ENCODE measurements at regions not wholly inside any gene's neighbourhood (a gene's known extent, or its start where the extent isn't known, plus 50 kb on each side); places are given as distances from the start of the nearest gene placed in this dataset.

GRCh38 chr2:226031647-226032501, 632.4 kb downstream of the NYAP2 start (continued):
- TF ChIP-seq TEAD3 (CRISPR knock-in tag; optimal IDR thresholded peaks at IDR 0.05; ENCODE audit: borderline replicate concordance) (peak; percentile 20), ZNF546 (CRISPR knock-in tag; conservative IDR thresholded peaks at IDR 0.05) (0 out of 2 replicates have a peak, but pooled peaks have one; percentile 8), NFIC (IDR thresholded peaks at IDR 0.05; ENCODE audit: low read length) (peak; percentile 79; the same call in 1 of the 2 replicates), ARID2 (CRISPR knock-in tag; IDR thresholded peaks at IDR 0.05; ENCODE audit: borderline replicate concordance) (0 out of 2 replicates have a peak, but pooled peaks have one; percentile 66), GABPA (IDR thresholded peaks at IDR 0.05; ENCODE audit: low read depth, low read length) (no peak), GABPA (CRISPR knock-in tag; IDR thresholded peaks at IDR 0.05; ENCODE audit: low read depth) (peak; percentile 38; the same call in 1 of the 2 replicates), DPF2 (CRISPR knock-in tag; IDR thresholded peaks at IDR 0.05; ENCODE audit: borderline replicate concordance, low read depth) (0 out of 2 replicates have a peak, but pooled peaks have one; percentile 8), KDM6A (CRISPR knock-in tag; IDR thresholded peaks at IDR 0.05; ENCODE audit: low read depth) (peak; percentile 36; the same call in 1 of the 2 replicates), HNF1A (IDR thresholded peaks at IDR 0.05; ENCODE audit: low read depth) (peak; percentile 4; the same call in 1 of the 2 replicates), HNF1A (CRISPR knock-in tag; IDR thresholded peaks at IDR 0.05; ENCODE audit: borderline replicate concordance) (no peak), ATF7 (IDR thresholded peaks at IDR 0.05) (no peak), ATF7 (CRISPR knock-in tag; IDR thresholded peaks at IDR 0.05) (no peak), RBFOX2 (IDR thresholded peaks at IDR 0.05; ENCODE audit: low read depth, low read length) (0 out of 2 replicates have a peak, but pooled peaks have one; percentile 20), SOX13 (IDR thresholded peaks at IDR 0.05) (no peak), SOX13 (CRISPR knock-in tag; conservative IDR thresholded peaks at IDR 0.05 in 1 of 2, IDR thresholded peaks at IDR 0.05 in 1 of 2) (peak in 1 of 2 experiments; percentile 2; a peak in 1 of 4 replicates), ZC3H13 (CRISPR knock-in tag; IDR thresholded peaks at IDR 0.05) (0 out of 2 replicates have a peak, but pooled peaks have one; percentile 36), ZFX (CRISPR knock-in tag; IDR thresholded peaks at IDR 0.05; ENCODE audit: low read depth) (peak; percentile 6; the same call in 1 of the 2 replicates), MAFF (IDR thresholded peaks at IDR 0.05; ENCODE audit: low read depth, low read length) (no peak), HMG20A (CRISPR knock-in tag; IDR thresholded peaks at IDR 0.05; ENCODE audit: borderline replicate concordance) (peak; percentile 9; the same call in 1 of the 2 replicates), SSRP1 (CRISPR knock-in tag; IDR thresholded peaks at IDR 0.05) (no peak), RAD51 (IDR thresholded peaks at IDR 0.05; ENCODE audit: borderline replicate concordance) (no peak), GFI1 (CRISPR knock-in tag; IDR thresholded peaks at IDR 0.05; ENCODE audit: borderline replicate concordance) (peak; percentile 83; the same call in 1 of the 2 replicates)
- TF ChIP-seq, protein P1, sequence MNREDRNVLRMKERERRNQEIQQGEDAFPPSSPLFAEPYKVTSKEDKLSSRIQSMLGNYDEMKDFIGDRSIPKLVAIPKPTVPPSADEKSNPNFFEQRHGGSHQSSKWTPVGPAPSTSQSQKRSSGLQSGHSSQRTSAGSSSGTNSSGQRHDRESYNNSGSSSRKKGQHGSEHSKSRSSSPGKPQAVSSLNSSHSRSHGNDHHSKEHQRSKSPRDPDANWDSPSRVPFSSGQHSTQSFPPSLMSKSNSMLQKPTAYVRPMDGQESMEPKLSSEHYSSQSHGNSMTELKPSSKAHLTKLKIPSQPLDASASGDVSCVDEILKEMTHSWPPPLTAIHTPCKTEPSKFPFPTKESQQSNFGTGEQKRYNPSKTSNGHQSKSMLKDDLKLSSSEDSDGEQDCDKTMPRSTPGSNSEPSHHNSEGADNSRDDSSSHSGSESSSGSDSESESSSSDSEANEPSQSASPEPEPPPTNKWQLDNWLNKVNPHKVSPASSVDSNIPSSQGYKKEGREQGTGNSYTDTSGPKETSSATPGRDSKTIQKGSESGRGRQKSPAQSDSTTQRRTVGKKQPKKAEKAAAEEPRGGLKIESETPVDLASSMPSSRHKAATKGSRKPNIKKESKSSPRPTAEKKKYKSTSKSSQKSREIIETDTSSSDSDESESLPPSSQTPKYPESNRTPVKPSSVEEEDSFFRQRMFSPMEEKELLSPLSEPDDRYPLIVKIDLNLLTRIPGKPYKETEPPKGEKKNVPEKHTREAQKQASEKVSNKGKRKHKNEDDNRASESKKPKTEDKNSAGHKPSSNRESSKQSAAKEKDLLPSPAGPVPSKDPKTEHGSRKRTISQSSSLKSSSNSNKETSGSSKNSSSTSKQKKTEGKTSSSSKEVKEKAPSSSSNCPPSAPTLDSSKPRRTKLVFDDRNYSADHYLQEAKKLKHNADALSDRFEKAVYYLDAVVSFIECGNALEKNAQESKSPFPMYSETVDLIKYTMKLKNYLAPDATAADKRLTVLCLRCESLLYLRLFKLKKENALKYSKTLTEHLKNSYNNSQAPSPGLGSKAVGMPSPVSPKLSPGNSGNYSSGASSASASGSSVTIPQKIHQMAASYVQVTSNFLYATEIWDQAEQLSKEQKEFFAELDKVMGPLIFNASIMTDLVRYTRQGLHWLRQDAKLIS (CRISPR knock-in tag; IDR thresholded peaks at IDR 0.05), result peak; percentile 11; the same call in 1 of the 2 replicates
